Coronary artery (tissue), 2 donors: ENCODE measurements at regions not wholly inside any gene's neighbourhood (a gene's known extent, or its start where the extent isn't known, plus 50 kb on each side); places are given as distances from the start of the nearest gene placed in this dataset.

Experiments used
- DNase-seq: peaks from one replicate; pipeline ENCODE4 v3.0.0-alpha.2; 2017; ENCODE audit warnings: low spot score
- H3K27ac ChIP-seq, 2 donors: fragments of 200-600 bp; sonication (generic); one replicate each; pipeline ENCODE4 v1.5.1; 2016 to 2019
- H3K4me3 ChIP-seq: fragments of 200-600 bp; sonication (generic); 2 replicates; pipeline ENCODE4 v1.5.1; 2016; ENCODE audit warnings: mild to moderate bottlenecking, moderate library complexity
- CTCF ChIP-seq: fragments of 200-600 bp; sonication (generic); IDR thresholded peaks from one replicate; pipeline ENCODE4 v1.5.1; 2019; ENCODE audit warnings: antibody characterized with exemption

- TF ChIP-seq CTCF = no peak
- no peak overlapping the region for H3K27ac ChIP-seq
Measured at GRCh38 chr11:91986218-91986617, 238.4 kb upstream of the FAT3 start.

GRCh38 chr11:91984033-91984584 lies 240.5 kb upstream of the FAT3 start:
- no peak for DNase-seq
- Histone ChIP-seq H3K4me3 (no peak overlapping the region), H3K27ac (no peak overlapping the region)
- no peak for TF ChIP-seq CTCF

More at GRCh38 chr11:91986218-91986617, 238.4 kb upstream of the FAT3 start:
- H3K4me3 ChIP-seq = no peak overlapping the region
- DNase-seq = no peak

GRCh38 chr11:91981995-91982394 lies 242.6 kb upstream of the FAT3 start:
- DNase-seq = peak; percentile 89
- H3K27ac ChIP-seq = peak overlapping the region; percentile 72 to 87
- no peak overlapping the region for H3K4me3 ChIP-seq
- no peak for TF ChIP-seq CTCF

- H3K27ac ChIP-seq = no peak overlapping the region
- no peak overlapping the region for H3K4me3 ChIP-seq
- no peak for TF ChIP-seq CTCF
- DNase-seq = no peak
Measured at GRCh38 chr11:91979775-91980174, 244.8 kb upstream of the FAT3 start.

GRCh38 chr11:91978747-91979146 lies 245.9 kb upstream of the FAT3 start:
- no peak for DNase-seq
- Histone ChIP-seq H3K4me3 (no peak overlapping the region), H3K27ac (no peak overlapping the region)
- TF ChIP-seq CTCF = no peak

GRCh38 chr11:91972665-91973266 lies 251.9 kb upstream of the FAT3 start:
- DNase-seq = no peak
- Histone ChIP-seq H3K27ac (no peak overlapping the region), H3K4me3 (no peak overlapping the region)
- TF ChIP-seq CTCF = no peak

- DNase-seq = no peak
- TF ChIP-seq CTCF = no peak
- H3K4me3 ChIP-seq = no peak overlapping the region
- no peak overlapping the region for H3K27ac ChIP-seq
Measured at GRCh38 chr11:91970624-91971023, 254.0 kb upstream of the FAT3 start.
